Head of caudate nucleus (tissue), 42 donors: ENCODE measurements at regions not wholly inside any gene's neighbourhood (a gene's known extent, or its start where the extent isn't known, plus 50 kb on each side); places are given as distances from the start of the nearest gene placed in this dataset.
"Not testable (repeated sequence)": the region's sequence is repeated elsewhere in the genome, so short reads cannot be mapped to it uniquely, and the experiment has no call there.

Experiments
- DNase-seq, 42 donors: peaks; one replicate each; pipeline versions ENCODE4 v3.0.0 to v3.0.0-alpha.2; 2020 to 2021; ENCODE audit warnings: mixed read lengths in 7 of 42
- intact Hi-C: fragments of 100-400 bp; cut with DNase I; formaldehyde crosslinking; loops from one replicate; pipeline ENCODE4 v1.15.0; 2022

DNA sequence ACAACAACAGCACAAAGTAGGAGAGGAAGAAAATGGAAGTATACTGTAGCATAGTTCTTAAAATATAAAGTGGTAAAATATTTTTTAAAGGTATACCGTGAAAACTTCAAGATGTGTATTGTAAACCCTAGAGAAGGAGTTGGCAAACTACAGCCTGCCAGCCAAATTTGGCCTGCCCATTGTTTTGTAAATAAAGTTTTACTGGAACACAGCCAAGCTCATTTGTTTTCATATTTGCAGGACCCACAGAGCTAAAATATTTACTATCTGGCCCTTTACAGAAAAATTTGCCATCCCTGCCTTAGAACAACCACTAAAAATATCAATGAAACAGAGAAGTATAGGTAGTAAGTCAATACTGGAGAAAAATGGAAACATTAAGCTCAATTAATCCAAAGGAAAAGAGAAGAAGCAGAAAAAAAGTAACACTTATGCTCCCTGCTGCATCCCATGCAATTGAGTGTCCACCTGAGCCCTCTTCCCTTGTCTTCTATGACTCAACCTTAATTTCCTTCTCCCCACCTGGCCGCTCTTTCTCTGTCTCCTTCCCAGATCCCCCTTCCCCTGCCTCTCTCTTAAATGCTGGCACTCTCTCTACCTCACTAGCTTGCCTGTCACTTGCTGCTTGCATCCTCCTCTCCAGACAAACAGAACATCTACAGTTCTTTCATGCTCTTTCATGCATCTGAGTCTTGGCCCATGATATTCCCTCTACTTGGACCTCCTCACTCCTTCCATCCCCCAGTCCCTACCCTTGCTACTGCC, 50.6 kb upstream of the FER start:
- intact Hi-C loops, result no loop called here
- DNase-seq, result no peak

GRCh38 chr5:108696407-108696806, 51.3 kb upstream of the FER start:
- no peak for DNase-seq
- intact Hi-C loops, result no loop called here

GRCh38 chr5:108688485-108688884, 59.2 kb upstream of the FER start:
- no peak for DNase-seq
- intact Hi-C loops, result no loop called here

- intact Hi-C loops, result no loop called here
Measured at GRCh38 chr5:108687595-108688200, 60.0 kb upstream of the FER start.

DNA sequence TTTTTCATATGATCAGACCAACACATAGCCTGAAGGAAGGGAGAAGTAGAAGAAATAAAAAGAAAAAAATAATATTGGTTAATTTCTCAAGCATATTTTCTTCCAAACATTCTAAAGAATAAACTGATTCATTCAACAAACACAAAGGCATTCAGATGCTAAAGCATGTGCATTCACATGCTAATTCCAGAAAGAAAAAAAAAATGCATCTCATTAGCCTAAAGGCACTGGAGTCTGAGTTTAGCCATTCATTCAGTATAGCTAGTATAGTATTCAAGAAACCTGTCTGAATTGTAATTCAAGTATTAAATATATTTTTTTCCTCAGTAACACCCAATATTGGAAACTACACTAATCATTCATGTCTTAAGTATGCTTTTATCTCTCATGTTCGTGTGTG, 61.0 kb upstream of the FER start:
- intact Hi-C loops, result no loop called here
- no peak for DNase-seq

More at GRCh38 chr5:108687595-108688200, 60.0 kb upstream of the FER start:
- DNase-seq, result peak in 4 of 42 donors; percentile 7 to 19 (median 14)

GRCh38 chr5:108685448-108686216, 62.1 kb upstream of the FER start:
- intact Hi-C loops, DNase-seq: not testable (repeated sequence)

- intact Hi-C loops, result no loop called here
- peak in 19 of 42 donors; percentile 15 to 74 (median 45) for DNase-seq
Measured at GRCh38 chr5:108681079-108681921, 66.4 kb upstream of the FER start.

GRCh38 chr5:108678091-108678490, 69.6 kb upstream of the FER start:
- no peak for DNase-seq
- intact Hi-C loops, result no loop called here

DNA sequence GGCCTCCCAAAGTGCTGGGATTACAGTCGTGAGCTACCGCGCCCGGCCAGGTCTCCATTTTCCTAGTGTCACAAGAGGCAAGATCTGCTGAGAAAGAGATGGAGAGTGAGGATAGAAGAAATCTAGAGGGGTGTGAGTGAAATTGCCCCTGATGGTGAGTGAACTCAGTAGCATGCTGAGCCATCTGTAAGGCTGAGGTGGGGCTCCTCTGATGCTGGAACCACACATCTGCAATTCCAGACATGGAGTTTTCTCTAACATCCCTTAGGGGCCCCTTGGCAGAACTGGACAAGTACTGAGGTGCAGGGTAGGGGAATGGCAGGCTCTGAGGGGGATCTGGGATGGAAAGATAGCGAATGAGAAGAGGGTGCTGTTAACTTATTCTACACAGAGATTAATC, 72.0 kb upstream of the FER start:
- intact Hi-C loops, result no loop called here
- DNase-seq, result no peak

GRCh38 chr5:108672639-108673038, 75.1 kb upstream of the FER start:
- DNase-seq, result no peak
- intact Hi-C loops, result no loop called here

- peak; percentile 40 to 93 (median 76) for DNase-seq
- intact Hi-C loops, result no loop called here
Measured at GRCh38 chr5:108670591-108671289, 77.0 kb upstream of the FER start.

- DNase-seq, result no peak
- intact Hi-C loops, result no loop called here
Measured at GRCh38 chr5:108669462-108669861, 78.2 kb upstream of the FER start.

DNA sequence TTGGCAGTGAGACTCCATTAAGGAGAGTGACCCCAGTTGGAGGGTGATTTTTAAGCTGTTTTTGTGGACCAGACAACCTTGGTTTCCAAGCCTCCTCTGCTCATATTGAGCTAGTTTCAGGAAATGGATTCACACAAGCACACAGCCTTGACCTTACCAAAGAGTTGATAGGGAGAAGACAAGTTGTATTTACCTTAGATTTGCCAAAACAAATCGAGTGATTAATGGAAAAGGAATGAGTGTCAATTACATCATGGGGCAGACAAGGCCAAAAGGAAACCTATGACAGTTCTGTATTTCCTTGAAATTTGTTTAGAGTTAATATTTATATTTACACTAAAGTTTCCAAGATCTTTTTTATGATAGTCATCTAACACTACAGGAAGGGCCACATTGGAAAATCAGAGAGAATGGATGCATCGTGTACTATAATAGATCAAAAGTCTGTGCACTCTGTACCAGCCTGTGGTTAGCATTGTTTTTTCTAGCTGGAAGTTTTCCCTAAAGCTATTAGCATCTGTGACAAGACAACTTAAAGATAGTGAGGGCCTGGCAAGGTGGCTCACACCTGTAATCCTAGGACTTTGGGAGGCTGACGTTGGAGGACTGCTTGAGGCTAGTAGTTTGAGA, 86.0 kb upstream of the FER start:
- no peak for DNase-seq
- intact Hi-C loops, result no loop called here

GRCh38 chr5:108661024-108661423, 86.7 kb upstream of the FER start:
- no peak for DNase-seq
- intact Hi-C loops, result no loop called here

DNA sequence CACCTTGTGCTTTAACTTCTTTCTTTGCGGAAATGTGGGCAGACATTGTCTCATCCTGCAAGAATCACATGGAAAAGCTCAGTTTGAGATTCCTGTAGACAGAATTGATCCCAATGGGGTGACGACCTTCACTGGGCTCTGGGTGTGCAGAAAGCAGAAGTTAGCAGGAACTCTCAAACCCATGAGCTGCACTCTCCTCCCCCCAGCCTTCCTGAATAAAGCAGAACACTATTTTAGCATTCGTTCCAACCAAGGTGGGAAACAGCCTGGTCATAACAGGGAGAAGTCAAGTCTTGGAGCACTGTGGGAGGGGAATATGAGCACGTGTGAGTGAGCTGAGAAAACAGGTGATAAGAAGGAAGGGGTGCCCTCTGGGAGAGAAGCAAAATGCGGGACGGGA, 87.4 kb upstream of the FER start:
- DNase-seq, result no peak

DNA sequence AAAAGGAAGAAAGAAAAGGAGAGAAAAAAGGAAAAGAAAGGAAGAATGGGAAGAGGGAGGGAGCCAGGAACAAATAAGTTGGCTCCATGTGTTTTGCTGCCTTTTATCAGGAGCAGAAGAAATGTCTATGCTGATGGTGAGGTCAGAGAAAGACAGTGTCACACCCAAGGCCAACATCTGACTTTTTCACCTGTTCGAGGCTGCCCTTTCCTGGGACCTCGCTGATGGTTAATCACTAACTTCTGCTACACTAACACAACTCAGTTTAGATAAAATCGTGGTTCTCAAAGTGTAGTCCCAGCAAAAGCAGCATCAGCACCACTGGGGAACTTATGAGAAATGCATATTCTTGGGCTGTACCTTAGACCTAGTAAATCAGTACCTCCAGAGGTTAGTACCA, 88.2 kb upstream of the FER start:
- no peak for DNase-seq
- intact Hi-C loops, result no loop called here

More for the DNA sequence above, 87.4 kb upstream of the FER start:
- intact Hi-C loops, result no loop called here

DNA sequence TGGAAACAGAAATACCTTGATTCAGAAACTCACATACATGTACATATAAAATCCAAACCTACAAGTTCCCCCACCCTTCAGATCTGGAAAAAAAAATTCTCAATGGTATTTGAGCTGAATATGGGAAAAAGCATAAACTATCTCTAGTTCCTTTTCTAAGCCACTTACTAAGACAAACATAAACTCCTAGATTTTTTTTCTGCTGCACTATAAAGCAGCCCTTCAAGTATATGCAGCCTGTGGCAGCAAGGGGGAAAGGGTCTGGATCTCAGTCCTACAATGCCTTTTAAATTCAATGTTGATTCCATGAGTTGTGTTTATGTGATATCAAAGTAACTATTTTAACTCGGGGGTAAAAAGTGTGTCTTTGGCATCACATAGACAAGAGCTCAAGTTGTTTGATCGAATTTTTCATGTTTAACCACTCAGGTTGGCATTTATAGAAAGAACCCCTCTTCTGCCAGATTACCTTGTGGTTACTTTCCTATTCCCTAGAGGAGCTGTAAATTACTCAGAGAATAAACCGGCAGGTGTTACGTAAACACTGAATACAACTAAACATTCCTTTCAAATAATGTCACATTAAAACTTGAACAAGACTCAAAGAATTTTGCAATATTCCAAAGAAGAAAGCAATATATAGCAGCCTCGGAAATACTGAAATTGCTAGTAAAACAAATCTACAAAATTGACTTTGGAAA, 91.8 kb upstream of the FER start:
- intact Hi-C loops, result no loop called here
- DNase-seq, result no peak

DNA sequence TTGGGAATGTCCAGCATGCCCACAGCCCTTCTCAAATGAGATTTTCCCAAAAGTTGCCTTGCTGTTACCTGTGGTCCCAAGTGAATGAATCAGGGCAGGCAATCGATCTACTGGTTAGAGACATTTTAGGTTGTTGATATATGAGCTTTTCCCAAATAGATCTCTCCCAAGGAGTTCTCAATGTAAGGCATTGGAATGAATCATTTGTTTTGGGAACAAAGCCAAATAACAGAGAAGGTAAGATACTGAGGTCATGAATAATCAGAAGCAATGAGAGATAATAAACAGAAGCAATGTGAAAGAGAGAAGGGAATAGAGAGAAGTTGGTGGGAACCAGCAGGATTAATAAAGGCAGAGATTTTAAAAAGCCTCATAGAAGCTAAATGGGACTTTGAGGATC, 93.6 kb upstream of the FER start:
- intact Hi-C loops, result no loop called here

More for the DNA sequence above, 93.6 kb upstream of the FER start:
- DNase-seq, result no peak
